Lower leg skin (tissue), 4 donors: ENCODE measurements at regions not wholly inside any gene's neighbourhood (a gene's known extent, or its start where the extent isn't known, plus 50 kb on each side); places are given as distances from the start of the nearest gene placed in this dataset.
"Not testable (repeated sequence)": the region's sequence is repeated elsewhere in the genome, so short reads cannot be mapped to it uniquely, and the experiment has no call there.

Source experiments
- DNase-seq, 2 donors: peaks; one replicate each; pipeline ENCODE4 v3.0.0-alpha.2; 2019; ENCODE audit warnings: low spot score in 2 of 2
- H3K4me3 ChIP-seq: fragments of 200-600 bp; sonication (generic); 2 replicates; pipeline ENCODE4 v1.5.1; 2017; ENCODE audit warnings: mild to moderate bottlenecking, low read depth; ENCODE audit not compliant: poor library complexity, severe bottlenecking
- CTCF ChIP-seq, 3 donors: fragments of 450-650 bp; IDR thresholded peaks; one replicate each; pipeline ENCODE4 v1.5.1; 2016; ENCODE audit warnings: antibody characterized with exemption in 3 of 3, mild to moderate bottlenecking in 3 of 3, moderate library complexity in 2 of 3
- POLR2A ChIP-seq, 2 donors: fragments of 450-650 bp; IDR thresholded peaks; one replicate each; pipeline ENCODE4 v1.6.1; 2016 to 2017; ENCODE audit warnings: antibody characterized with exemption in 2 of 2, mild to moderate bottlenecking in 1 of 2, moderate library complexity in 1 of 2
- WGBS, 2 donors: methylation state at CpG; one replicate each; pipeline ENCODE4 v1.1.5; 2018; 5-methylcytosine and 5-hydroxymethylcytosine counted together
- intact Hi-C: fragments of 100-400 bp; cut with DNase I; formaldehyde crosslinking; loops from one replicate; pipeline ENCODE4 v1.15.0; 2023; ENCODE audit warnings: low total_unique reads

- DNase-seq: no peak
- no peak overlapping the region for H3K4me3 ChIP-seq
- intact Hi-C loops: no loop called here
- no peak for TF ChIP-seq POLR2A (IDR thresholded peaks at IDR 0.05)
- 69 to 72% methylated on average over 8 of the region's 8 CpGs for WGBS, 2 donors
Measured at GRCh38 chr16:8137606-8138005, 452.7 kb downstream of the TMEM114 start.

GRCh38 chr16:8130197-8130596, 460.1 kb downstream of the TMEM114 start:
- no peak for DNase-seq
- 82 to 86% methylated on average over 4 of the region's 4 CpGs for WGBS, 2 donors
- intact Hi-C loops: no loop called here
- H3K4me3 ChIP-seq: no peak overlapping the region
- TF ChIP-seq CTCF (IDR thresholded peaks at IDR 0.05) (no peak), POLR2A (IDR thresholded peaks at IDR 0.05) (no peak)

- intact Hi-C loops: no loop called here
- no peak overlapping the region for H3K4me3 ChIP-seq
- WGBS, 2 donors: 44 to 69% methylated on average over 11 of the region's 11 CpGs
- TF ChIP-seq CTCF (IDR thresholded peaks at IDR 0.05) (no peak), POLR2A (IDR thresholded peaks at IDR 0.05) (no peak)
- no peak for DNase-seq
Measured at GRCh38 chr16:8127070-8127469, 463.2 kb downstream of the TMEM114 start.

- intact Hi-C loops: no loop called here
Measured at GRCh38 chr16:8126313-8126712, 464.0 kb downstream of the TMEM114 start.

GRCh38 chr16:8120001-8120400, 470.3 kb downstream of the TMEM114 start:
- TF ChIP-seq POLR2A (IDR thresholded peaks at IDR 0.05) (no peak), CTCF (IDR thresholded peaks at IDR 0.05) (no peak)
- WGBS, 2 donors: 39 to 44% methylated on average over 4 of the region's 4 CpGs
- no peak for DNase-seq
- intact Hi-C loops: no loop called here
- no peak overlapping the region for H3K4me3 ChIP-seq

More at GRCh38 chr16:8126313-8126712, 464.0 kb downstream of the TMEM114 start:
- 90 to 94% methylated on average over 3 of the region's 3 CpGs for WGBS, 2 donors
- TF ChIP-seq POLR2A (IDR thresholded peaks at IDR 0.05): no peak
- TF ChIP-seq CTCF (IDR thresholded peaks at IDR 0.05): no peak
- no peak overlapping the region for H3K4me3 ChIP-seq
- no peak for DNase-seq

GRCh38 chr16:8115814-8116213, 474.5 kb downstream of the TMEM114 start:
- no peak overlapping the region for H3K4me3 ChIP-seq
- no peak for DNase-seq
- 46 to 54% methylated on average over 2 of the region's 2 CpGs for WGBS, 2 donors
- no peak for TF ChIP-seq POLR2A (IDR thresholded peaks at IDR 0.05)
- TF ChIP-seq CTCF (IDR thresholded peaks at IDR 0.05): no peak
- intact Hi-C loops: no loop called here

GRCh38 chr16:8114941-8115340, 475.4 kb downstream of the TMEM114 start:
- intact Hi-C loops, DNase-seq, H3K4me3 ChIP-seq: not testable (repeated sequence)

More at GRCh38 chr16:8114941-8115340, 475.4 kb downstream of the TMEM114 start:
- WGBS, 2 donors: 93 to 97% methylated on average over 29 to 32 of the region's 32 CpGs
